GM23248 (cell line): ENCODE measurements at regions not wholly inside any gene's neighbourhood (a gene's known extent, or its start where the extent isn't known, plus 50 kb on each side); places are given as distances from the start of the nearest gene placed in this dataset.

ENCODE experiments used
- EZH2 ChIP-seq: fragments of 200-600 bp; sonication (generic); IDR thresholded peaks from 2 replicates; pipeline ENCODE4 v1.6.1; 2018; ENCODE audit warnings: antibody characterized with exemption, mild to moderate bottlenecking; ENCODE audit not compliant: insufficient read depth, poor library complexity, severe bottlenecking
- EZH2phosphoT487 ChIP-seq: fragments of 200-600 bp; sonication (generic); IDR thresholded peaks from 2 replicates; pipeline ENCODE4 v1.6.1; 2018; ENCODE audit warnings: antibody characterized with exemption, moderate library complexity, mild to moderate bottlenecking, low read depth; ENCODE audit not compliant: insufficient read depth

- no peak for TF ChIP-seq EZH2
- TF ChIP-seq EZH2phosphoT487: no peak
These were observed 246.1 kb downstream of the RPS24 start for GRCh38 chr10:78279756-78280155.
